ENCODE measurements at regions not wholly inside any gene's neighbourhood (a gene's known extent, or its start where the extent isn't known, plus 50 kb on each side); places are given as distances from the start of the nearest gene placed in this dataset.
"Not testable (repeated sequence)": the region's sequence is repeated elsewhere in the genome, so short reads cannot be mapped to it uniquely, and the experiment has no call there.

DNA sequence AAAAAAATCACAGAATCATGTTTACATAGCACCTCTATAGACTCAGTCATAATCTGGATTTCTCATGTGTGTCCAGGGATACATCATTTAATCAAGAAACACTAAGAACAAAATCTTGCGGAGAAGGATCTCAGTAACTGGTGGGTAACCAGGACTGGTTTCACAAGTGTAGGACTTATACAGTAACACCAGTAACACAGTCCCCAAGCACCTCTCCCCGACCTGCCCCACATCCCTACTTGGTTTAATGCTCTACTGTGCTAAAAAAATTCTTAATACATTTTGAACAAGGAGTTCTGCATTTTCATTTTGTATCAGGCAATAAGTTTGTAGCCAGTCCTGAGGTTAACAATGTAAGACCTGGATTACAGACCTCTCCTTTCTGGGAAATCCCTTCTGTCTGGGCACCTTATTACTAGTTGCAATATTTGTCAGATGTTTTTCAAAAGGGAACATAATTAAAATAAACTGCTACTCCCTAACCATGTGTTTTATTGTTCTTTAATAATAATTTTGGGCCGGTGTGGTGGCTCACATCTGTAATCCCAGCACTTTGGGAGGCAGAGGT, 57.6 kb upstream of the BBX start:
- DNase-seq (ENCODE audit: extremely low read depth in 1 of 2, low read depth in 1 of 2), result no peak

DNA sequence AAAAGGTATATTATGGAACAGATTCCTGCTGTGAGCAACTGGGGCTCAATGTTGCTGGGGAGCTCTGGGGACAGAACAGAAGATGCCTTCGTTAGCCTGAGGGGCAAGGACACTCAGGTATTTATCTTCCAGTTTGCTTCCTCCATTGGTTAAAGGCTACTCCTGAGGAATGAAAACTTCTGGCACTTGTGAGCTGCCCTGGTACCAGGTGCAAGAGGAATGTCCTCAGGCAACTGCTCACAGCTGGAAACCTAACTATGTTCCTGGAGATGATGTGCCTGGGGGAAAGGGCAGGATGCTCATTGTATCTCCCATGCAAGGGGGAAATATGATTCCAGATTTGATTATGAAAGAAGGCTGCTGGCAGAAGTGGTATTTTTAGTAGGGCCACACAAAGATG, 54.0 kb upstream of the BBX start:
- no peak for DNase-seq (ENCODE audit: extremely low read depth in 1 of 2, low read depth in 1 of 2)

DNA sequence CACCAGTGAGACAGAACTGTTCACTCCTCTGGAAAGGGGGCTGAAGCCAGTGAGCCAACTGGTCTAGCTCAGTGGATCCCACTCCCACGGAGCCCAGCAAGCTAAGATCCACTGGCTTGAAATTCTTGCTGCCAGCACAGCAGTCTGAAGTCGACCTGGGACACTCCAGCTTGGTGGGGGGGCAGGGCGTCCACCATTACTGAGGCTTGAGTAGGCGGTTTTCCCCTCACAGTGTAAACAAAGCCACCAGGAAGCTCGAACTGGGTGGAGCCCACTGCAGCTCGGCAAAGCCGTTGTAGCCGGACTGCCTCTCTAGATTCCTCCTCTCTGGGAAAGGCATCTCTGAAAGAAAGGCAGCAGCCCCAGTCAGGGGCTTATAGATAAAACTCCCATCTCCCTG, 52.3 kb upstream of the BBX start:
- not testable (repeated sequence) for DNase-seq (ENCODE audit: extremely low read depth in 1 of 2, low read depth in 1 of 2)
